HFF-Myc (cell line): ENCODE measurements at regions not wholly inside any gene's neighbourhood (a gene's known extent, or its start where the extent isn't known, plus 50 kb on each side); places are given as distances from the start of the nearest gene placed in this dataset.

ENCODE experiments used
- DNase-seq: peaks from one replicate; pipeline ENCODE4 v3.0.0-alpha.2; 2011; ENCODE audit warnings: low read depth; ENCODE audit errors: extremely low read depth
- H3K4me3 ChIP-seq: replicated peaks from 2 replicates; pipeline ENCODE4 v1.5.1; 2011; ENCODE audit warnings: low read depth, mild to moderate bottlenecking, control low read depth, low read length
- CTCF ChIP-seq: IDR thresholded peaks from 2 replicates; pipeline ENCODE4 v1.5.1; 2012; ENCODE audit warnings: mild to moderate bottlenecking, low read depth, low read length, control low read depth; ENCODE audit errors: missing control alignments

DNA sequence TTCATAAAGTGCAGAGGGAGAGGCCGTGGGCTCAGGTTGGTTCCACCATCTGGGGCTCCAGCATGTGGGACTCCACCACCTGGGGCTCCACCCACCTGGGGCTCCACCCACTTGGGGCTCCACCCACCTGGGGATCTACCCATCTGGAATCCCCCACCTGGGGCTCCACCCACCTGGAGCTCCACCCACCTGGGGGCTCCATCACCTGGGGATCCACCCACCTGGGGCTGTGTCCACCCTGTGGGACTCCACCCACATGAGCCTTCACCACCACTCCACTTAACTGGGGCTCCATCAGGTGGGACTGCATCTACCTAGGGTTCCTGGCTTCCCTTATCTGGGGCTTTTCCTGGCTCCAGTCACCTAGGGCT, 226.0 kb upstream of the CDYL start:
- no peak overlapping the region for H3K4me3 ChIP-seq
- no peak for TF ChIP-seq CTCF
- DNase-seq = no peak

DNA sequence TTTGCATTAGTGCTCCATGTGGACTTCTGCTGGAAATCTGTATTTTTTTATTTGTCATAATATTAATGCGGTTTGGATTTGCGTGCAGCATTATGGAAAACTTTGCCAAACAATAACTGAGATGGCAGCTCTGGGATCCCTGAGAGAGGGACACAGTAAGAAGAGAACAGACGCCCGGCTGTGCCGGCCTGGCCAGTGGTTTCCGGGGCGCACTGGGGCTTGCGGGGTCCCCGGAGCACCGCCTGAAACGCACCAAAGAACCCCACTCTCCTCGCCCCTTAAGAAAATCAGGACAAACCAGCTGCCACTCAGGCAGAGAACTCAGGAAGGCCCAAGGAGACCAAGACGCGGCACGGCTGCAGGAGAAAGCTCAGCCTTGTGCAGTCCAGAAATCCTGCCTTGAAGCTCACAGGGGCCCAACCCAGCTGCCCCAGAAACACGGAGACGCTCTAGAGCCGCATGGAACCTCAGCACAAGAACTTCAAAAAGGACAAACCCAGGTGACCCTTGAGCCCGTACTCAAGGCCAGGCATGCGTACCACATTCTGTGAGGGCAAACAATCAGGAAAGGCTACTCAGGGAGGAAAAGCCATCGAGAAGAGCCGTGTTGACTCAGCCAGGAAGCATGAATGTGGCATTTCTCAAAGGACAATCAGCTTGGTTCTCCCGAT, 226.5 kb upstream of the CDYL start:
- no peak for TF ChIP-seq CTCF
- no peak overlapping the region for H3K4me3 ChIP-seq
- DNase-seq = no peak

GRCh38 chr6:4545893-4546292, 230.3 kb upstream of the CDYL start:
- H3K4me3 ChIP-seq = no peak overlapping the region
- TF ChIP-seq CTCF = no peak
- no peak for DNase-seq

DNA sequence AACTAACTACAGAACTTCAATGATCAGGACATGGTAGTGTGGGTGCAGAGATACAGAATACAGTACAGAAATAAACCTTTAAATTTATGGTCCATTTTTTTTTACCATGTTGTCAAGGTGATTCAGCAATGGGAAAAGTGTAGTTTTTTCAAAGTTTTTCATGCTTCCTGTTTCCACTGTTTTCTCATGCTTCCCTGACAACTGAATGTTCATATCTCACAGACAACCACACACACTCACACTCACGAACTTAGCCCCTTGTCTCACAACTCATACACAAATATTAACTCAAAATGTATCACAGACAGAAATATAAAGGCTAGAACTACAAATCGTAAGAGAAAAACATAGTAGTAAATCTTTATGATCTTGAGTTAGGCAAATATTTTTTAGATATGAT, 232.6 kb upstream of the CDYL start:
- DNase-seq = no peak
- TF ChIP-seq CTCF = no peak
- H3K4me3 ChIP-seq = no peak overlapping the region

DNA sequence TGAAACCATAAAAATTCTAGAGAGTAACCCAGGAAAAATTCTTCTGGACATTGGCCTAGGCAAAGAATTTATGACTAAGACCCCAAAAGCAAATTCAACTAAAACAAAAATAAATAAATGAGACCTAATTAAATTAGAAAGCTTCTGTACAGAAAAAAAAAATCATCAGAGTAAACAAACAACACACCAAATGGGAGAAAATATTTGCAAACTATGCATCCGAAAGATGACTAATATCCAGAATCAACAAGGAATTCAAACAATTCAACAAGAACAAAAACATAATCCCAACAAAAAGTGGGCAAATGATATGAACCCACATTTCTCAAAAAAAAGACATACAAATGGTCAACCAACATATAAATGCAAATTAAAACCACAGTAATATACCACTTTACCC, 242.6 kb upstream of the CDYL start:
- no peak overlapping the region for H3K4me3 ChIP-seq
- no peak for DNase-seq
- no peak for TF ChIP-seq CTCF

- DNase-seq = no peak
- no peak for TF ChIP-seq CTCF
- no peak overlapping the region for H3K4me3 ChIP-seq
These were observed 244.8 kb upstream of the CDYL start for GRCh38 chr6:4531406-4531805.

GRCh38 chr6:4522453-4522852, 253.8 kb upstream of the CDYL start:
- H3K4me3 ChIP-seq = no peak overlapping the region
- DNase-seq = no peak
- TF ChIP-seq CTCF = no peak
